ENCODE measurements at regions not wholly inside any gene's neighbourhood (a gene's known extent, or its start where the extent isn't known, plus 50 kb on each side); places are given as distances from the start of the nearest gene placed in this dataset.

GRCh38 chr9:135302329-135303279 is 177.0 kb upstream of the PPP1R26 start:
- H3K4me2 ChIP-seq (ENCODE audit: low read depth, low read length, poor library complexity, severe bottlenecking): no peak overlapping the region
- H3K4me1 ChIP-seq (ENCODE audit: insufficient read depth, low read length, poor library complexity, severe bottlenecking): no peaks in the 10 kb centered on the region
- H3K9me3 ChIP-seq (ENCODE audit: insufficient read depth, low read depth, low read length): no peaks in the 10 kb centered on the region
- no peaks in the 10 kb centered on the region for H3K79me2 ChIP-seq (ENCODE audit: insufficient read depth, low read length)
- no peaks in the 10 kb centered on the region for H3K27me3 ChIP-seq (ENCODE audit: insufficient read depth, low read length, poor library complexity, severe bottlenecking)
- no peaks in the 10 kb centered on the region for H3K36me3 ChIP-seq (ENCODE audit: insufficient read depth, low read length)
- H4K20me1 ChIP-seq (ENCODE audit: insufficient read depth, low read length, poor library complexity, severe bottlenecking): no peaks in the 10 kb centered on the region
- no peaks in the 10 kb centered on the region for H3F3A ChIP-seq (ENCODE audit: low read depth)
- H3K9ac ChIP-seq (ENCODE audit: low read depth, low read length, poor library complexity, severe bottlenecking): no peak overlapping the region
- no peak overlapping the region for H3K4me3 ChIP-seq (ENCODE audit: low read length, poor library complexity, severe bottlenecking)
- TF ChIP-seq EZH2phosphoT487 (IDR thresholded peaks at IDR 0.05; ENCODE audit: borderline replicate concordance): no peak
- TF ChIP-seq CTCF (conservative IDR thresholded peaks at IDR 0.05; ENCODE audit: low read length): no peak
- no peaks in the 10 kb centered on the region for H3K9me2 ChIP-seq (replicated peaks; ENCODE audit: low read depth, low read length)
- no peak overlapping the region for H2AFZ ChIP-seq (ENCODE audit: low read length)

DNA sequence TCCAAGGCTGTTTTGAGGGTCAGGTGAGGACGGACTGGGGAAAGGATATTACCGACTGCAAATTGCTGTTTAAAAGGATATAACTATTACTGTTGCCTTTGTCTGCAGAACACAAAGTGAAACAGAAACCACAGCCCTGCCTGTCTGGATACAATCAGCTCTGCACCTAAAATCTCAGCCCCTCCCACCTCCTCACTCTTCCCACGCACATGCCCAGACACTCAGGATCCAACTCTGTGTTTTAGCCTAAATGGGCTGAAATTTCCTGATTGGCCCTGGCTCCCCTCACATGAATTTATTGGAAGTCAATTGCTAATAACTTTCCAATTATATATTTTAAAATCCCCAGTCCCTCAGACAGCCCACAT is 176.3 kb upstream of the PPP1R26 start:
- H2AFZ ChIP-seq (ENCODE audit: low read length): no peak overlapping the region
- H3K9me2 ChIP-seq (replicated peaks; ENCODE audit: low read depth, low read length): no peaks in the 10 kb centered on the region
- H4K20me1 ChIP-seq (ENCODE audit: insufficient read depth, low read length, poor library complexity, severe bottlenecking): no peaks in the 10 kb centered on the region
- H3K36me3 ChIP-seq (ENCODE audit: insufficient read depth, low read length): no peaks in the 10 kb centered on the region
- H3F3A ChIP-seq (ENCODE audit: low read depth): no peaks in the 10 kb centered on the region
- TF ChIP-seq CTCF (conservative IDR thresholded peaks at IDR 0.05; ENCODE audit: low read length) (no peak), EZH2phosphoT487 (IDR thresholded peaks at IDR 0.05; ENCODE audit: borderline replicate concordance) (no peak)
- no peaks in the 10 kb centered on the region for H3K9me3 ChIP-seq (ENCODE audit: insufficient read depth, low read depth, low read length)
- no peaks in the 10 kb centered on the region for H3K4me1 ChIP-seq (ENCODE audit: insufficient read depth, low read length, poor library complexity, severe bottlenecking)
- no peak overlapping the region for H3K9ac ChIP-seq (ENCODE audit: low read depth, low read length, poor library complexity, severe bottlenecking)
- H3K79me2 ChIP-seq (ENCODE audit: insufficient read depth, low read length): no peaks in the 10 kb centered on the region
- H3K4me2 ChIP-seq (ENCODE audit: low read depth, low read length, poor library complexity, severe bottlenecking): no peak overlapping the region
- H3K27me3 ChIP-seq (ENCODE audit: insufficient read depth, low read length, poor library complexity, severe bottlenecking): no peaks in the 10 kb centered on the region
- H3K4me3 ChIP-seq (ENCODE audit: low read length, poor library complexity, severe bottlenecking): no peak overlapping the region

DNA sequence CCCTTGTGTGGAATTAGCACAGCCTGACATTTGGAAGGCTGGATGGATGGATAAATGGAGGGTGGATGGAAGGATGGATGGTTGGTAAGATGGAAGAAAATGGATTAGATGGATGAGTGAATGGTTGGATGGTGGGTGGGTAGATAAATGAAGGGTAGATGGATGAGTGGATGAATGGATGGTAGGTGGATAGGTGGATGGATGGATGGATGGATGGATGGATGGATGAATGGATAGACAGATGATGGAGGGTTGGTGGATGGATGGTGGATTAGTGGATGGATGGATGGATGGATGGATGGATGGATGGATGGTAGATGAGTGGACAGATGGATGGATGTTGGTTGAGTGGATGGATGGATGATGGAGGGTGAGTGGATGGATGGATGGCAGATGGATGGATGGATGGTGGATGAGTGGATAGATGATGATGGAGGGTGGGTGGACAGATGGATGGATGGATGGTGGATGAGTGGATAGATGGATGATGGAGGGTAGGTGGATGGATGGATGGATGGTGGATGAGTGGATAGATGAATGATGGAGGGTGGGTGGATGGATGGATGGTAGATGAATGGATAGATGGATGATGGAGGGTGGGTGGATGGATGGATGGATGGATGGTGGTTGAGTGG is 175.6 kb upstream of the PPP1R26 start:
- TF ChIP-seq CTCF (conservative IDR thresholded peaks at IDR 0.05; ENCODE audit: low read length): no peak
- Histone ChIP-seq H3F3A (ENCODE audit: low read depth) (no peaks in the 10 kb centered on the region), H3K79me2 (ENCODE audit: insufficient read depth, low read length) (no peaks in the 10 kb centered on the region), H3K4me2 (ENCODE audit: low read depth, low read length, poor library complexity, severe bottlenecking) (no peak overlapping the region), H2AFZ (ENCODE audit: low read length) (no peak overlapping the region), H3K4me3 (ENCODE audit: low read length, poor library complexity, severe bottlenecking) (no peak overlapping the region), H3K9me2 (replicated peaks; ENCODE audit: low read depth, low read length) (no peaks in the 10 kb centered on the region), H3K9ac (ENCODE audit: low read depth, low read length, poor library complexity, severe bottlenecking) (no peak overlapping the region), H3K9me3 (ENCODE audit: insufficient read depth, low read depth, low read length) (no peaks in the 10 kb centered on the region), H3K4me1 (ENCODE audit: insufficient read depth, low read length, poor library complexity, severe bottlenecking) (no peaks in the 10 kb centered on the region), H4K20me1 (ENCODE audit: insufficient read depth, low read length, poor library complexity, severe bottlenecking) (no peaks in the 10 kb centered on the region), H3K27me3 (ENCODE audit: insufficient read depth, low read length, poor library complexity, severe bottlenecking) (no peaks in the 10 kb centered on the region), H3K36me3 (ENCODE audit: insufficient read depth, low read length) (no peaks in the 10 kb centered on the region)

All from Loucy (cell line).